Psoas muscle (tissue), 7 donors: ENCODE measurements at regions not wholly inside any gene's neighbourhood (a gene's known extent, or its start where the extent isn't known, plus 50 kb on each side); places are given as distances from the start of the nearest gene placed in this dataset.

ENCODE experiments used
- ATAC-seq, 4 donors: fragments of 200-7000 bp; cut with Tn5 transposase; one replicate each; pipeline ENCODE4 v1.9.1; 2020; ENCODE audit warnings: moderate library complexity in 3 of 4, mild to moderate bottlenecking in 2 of 4
- DNase-seq, 2 donors: peaks; one replicate each; pipeline ENCODE4 v3.0.0-alpha.2; 2020
- H3K27ac ChIP-seq: fragments of 200-600 bp; one replicate; pipeline ENCODE4 v1.8.0; 2022
- H3K27me3 ChIP-seq, 3 donors: fragments of 200-600 bp in 1 of 3; one replicate each; pipeline versions ENCODE4 v1.6.1 to v1.8.0; 2013 to 2022; ENCODE audit warnings: low read length in 2 of 3, mild to moderate bottlenecking in 2 of 3, moderate library complexity in 1 of 3; ENCODE audit not compliant: insufficient read depth in 3 of 3
- H3K36me3 ChIP-seq, 2 donors: fragments of 200-600 bp in 1 of 2; one replicate each; pipeline versions ENCODE4 v1.6.1 to v1.8.0; 2013 to 2022; ENCODE audit warnings: low read depth in 1 of 2, mild to moderate bottlenecking in 1 of 2, moderate library complexity in 1 of 2; ENCODE audit not compliant: insufficient read depth in 1 of 2
- H3K4me1 ChIP-seq: fragments of 200-600 bp; one replicate; pipeline ENCODE4 v1.8.0; 2022
- H3K4me3 ChIP-seq: fragments of 200-600 bp; one replicate; pipeline ENCODE4 v1.8.0; 2022; ENCODE audit warnings: mild to moderate bottlenecking
- H3K9me3 ChIP-seq: fragments of 200-600 bp; one replicate; pipeline ENCODE4 v1.8.0; 2022
- CTCF ChIP-seq: fragments of 200-600 bp; IDR thresholded peaks from one replicate; pipeline ENCODE4 v1.8.0; 2022; ENCODE audit warnings: antibody characterized with exemption
- WGBS, 3 donors: extraction: QIAGEN DNeasy Blood & Tissue Kit; methylation state at CpG; one replicate each; pipeline versions ENCODE4 v1.1.6 to v1.1.7; 2013; 5-methylcytosine and 5-hydroxymethylcytosine counted together
- intact Hi-C, 2 donors: fragments of 100-400 bp; cut with DNase I; formaldehyde crosslinking; loops; one replicate each; pipeline versions ENCODE4 v1.11.0 to v1.14.2; 2022
- donor health status: healthy with polysubstance abuse.
- donor health status: DM: no; HTN: no; CAD: no; lungs with moderate emphysema.
- donor health status: Bipolar disorder and iron deficiency.
- donor health status: healthy.
- donor health status: DM: yes; HTN: yes; CAD: no.
- donor health status: DM: no; HTN: no; CAD: no.
- donor health status: DM: yes; HTN: yes; CAD: no.

GRCh38 chr17:5821803-5822202, 237.5 kb upstream of the NLRP1 start:
- Histone ChIP-seq H3K9me3 (no peaks in the 10 kb centered on the region), H3K4me3 (no peak overlapping the region), H3K4me1 (no peaks in the 10 kb centered on the region), H3K27me3 (peaks cover 0 to 1% (median 0%) of the 10 kb centered on the region in 3 donors), H3K27ac (no peak overlapping the region), H3K36me3 (no peaks in the 10 kb centered on the region)
- no peak for TF ChIP-seq CTCF
- intact Hi-C loops = no loop called here
- ATAC-seq (no peak), DNase-seq (no peak)
- WGBS, 3 donors = 47 to 52% (median 50%) methylated on average over 4 of the region's 4 CpGs

DNA sequence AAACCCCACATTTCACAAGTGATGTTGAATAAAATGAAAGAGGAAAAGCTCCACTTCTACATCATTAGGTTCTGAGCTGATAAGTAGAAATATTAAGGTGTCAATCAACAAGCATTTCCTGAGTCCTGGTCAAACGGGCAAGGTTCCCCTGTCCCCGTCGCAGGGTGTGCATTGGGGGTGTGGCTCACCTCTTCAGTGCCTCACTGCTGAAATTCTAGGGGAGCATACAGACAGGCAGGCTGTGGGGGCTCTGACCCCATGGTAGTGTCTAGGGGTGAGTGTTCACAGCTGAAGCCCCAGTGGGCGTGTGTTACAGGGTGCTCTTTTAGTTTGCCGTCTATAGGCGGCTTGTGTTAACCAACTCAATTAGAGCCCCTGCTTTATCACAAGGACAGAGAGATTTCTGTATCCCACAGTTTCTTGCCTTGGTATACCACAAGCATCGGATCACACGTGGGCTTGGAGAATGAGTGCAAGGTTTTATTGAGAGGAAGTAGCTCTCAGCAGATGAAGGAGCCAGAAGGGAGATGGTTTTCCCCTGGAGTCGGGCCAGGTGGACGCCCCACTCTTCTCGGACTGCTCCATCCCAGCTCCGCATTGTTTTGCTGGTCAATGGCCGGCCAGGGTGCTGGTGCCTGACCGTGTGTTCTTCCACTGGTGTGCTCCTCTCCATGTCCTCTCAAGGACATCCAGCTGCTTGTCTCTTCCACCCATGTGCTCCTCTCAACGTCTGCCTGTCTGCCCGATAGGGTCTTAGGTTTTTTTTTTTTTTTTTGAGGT, 238.2 kb upstream of the NLRP1 start:
- H3K4me3 ChIP-seq = no peak overlapping the region
- no peaks in the 10 kb centered on the region for H3K36me3 ChIP-seq
- no peak for DNase-seq
- TF ChIP-seq CTCF = no peak
- no peak overlapping the region for H3K27ac ChIP-seq
- 60 to 70% (median 66%) methylated on average over 16 of the region's 16 CpGs for WGBS, 3 donors
- H3K4me1 ChIP-seq = no peaks in the 10 kb centered on the region
- peaks cover 4% of the 10 kb centered on the region for H3K9me3 ChIP-seq
- ATAC-seq = no peak
- peaks cover 0 to 1% (median 0%) of the 10 kb centered on the region in 3 donors for H3K27me3 ChIP-seq
- intact Hi-C loops = no loop called here

GRCh38 chr17:5823219-5823618, 238.9 kb upstream of the NLRP1 start:
- H3K4me3 ChIP-seq = no peak overlapping the region
- intact Hi-C loops = no loop called here
- WGBS, 3 donors = 74 to 87% (median 79%) methylated on average over 6 of the region's 6 CpGs

GRCh38 chr17:5825717-5826330, 241.5 kb upstream of the NLRP1 start:
- H3K36me3 ChIP-seq = no peaks in the 10 kb centered on the region
- H3K4me1 ChIP-seq = no peaks in the 10 kb centered on the region
- H3K27ac ChIP-seq = no peak overlapping the region
- WGBS, 3 donors = 63 to 70% (median 66%) methylated on average over 11 of the region's 11 CpGs
- ATAC-seq = no peak
- intact Hi-C loops = no loop called here
- no peak overlapping the region for H3K4me3 ChIP-seq
- DNase-seq = no peak
- peaks cover 4% of the 10 kb centered on the region for H3K9me3 ChIP-seq
- TF ChIP-seq CTCF = no peak
- peaks cover 0 to 1% (median 0%) of the 10 kb centered on the region in 3 donors for H3K27me3 ChIP-seq

More at GRCh38 chr17:5823219-5823618, 238.9 kb upstream of the NLRP1 start:
- TF ChIP-seq CTCF = no peak
- Histone ChIP-seq H3K9me3 (peaks cover 4% of the 10 kb centered on the region), H3K36me3 (no peaks in the 10 kb centered on the region), H3K27ac (no peak overlapping the region), H3K27me3 (peaks cover 0 to 1% (median 0%) of the 10 kb centered on the region in 3 donors), H3K4me1 (no peaks in the 10 kb centered on the region)
- ATAC-seq = no peak
- no peak for DNase-seq
